Left forelimb (tissue), 1 donor: ENCODE measurements at regions not wholly inside any gene's neighbourhood (a gene's known extent, or its start where the extent isn't known, plus 50 kb on each side); places are given as distances from the start of the nearest gene placed in this dataset.

ENCODE experiments used
- DNase-seq: peaks from one replicate; pipeline ENCODE4 v3.0.0-alpha.2; 2018; ENCODE audit warnings: low spot score

GRCh38 chr5:171603591-171603990, 182.0 kb upstream of the SMIM23 start:
- DNase-seq = peak; percentile 12

DNA sequence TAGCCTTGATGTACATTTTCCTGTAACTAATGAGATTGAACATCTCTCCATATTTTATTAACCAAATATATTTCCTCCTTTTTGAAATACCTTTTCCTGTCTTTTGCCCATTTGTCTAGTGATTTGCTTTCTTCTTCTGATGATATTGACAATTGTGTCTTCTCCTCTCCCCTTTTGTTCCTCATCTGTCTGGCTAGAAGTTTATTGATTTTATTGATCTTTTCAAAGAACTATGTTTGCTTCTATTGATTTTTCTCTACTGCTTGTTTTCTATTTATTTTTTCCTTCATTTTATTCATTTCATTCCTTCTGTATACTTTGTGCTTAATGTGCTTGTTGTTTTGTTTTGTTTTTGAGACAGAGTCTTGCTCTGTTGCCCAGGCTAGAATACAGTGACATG, 181.4 kb upstream of the SMIM23 start:
- no peak for DNase-seq

GRCh38 chr5:171606414-171607024, 179.1 kb upstream of the SMIM23 start:
- no peak for DNase-seq

DNA sequence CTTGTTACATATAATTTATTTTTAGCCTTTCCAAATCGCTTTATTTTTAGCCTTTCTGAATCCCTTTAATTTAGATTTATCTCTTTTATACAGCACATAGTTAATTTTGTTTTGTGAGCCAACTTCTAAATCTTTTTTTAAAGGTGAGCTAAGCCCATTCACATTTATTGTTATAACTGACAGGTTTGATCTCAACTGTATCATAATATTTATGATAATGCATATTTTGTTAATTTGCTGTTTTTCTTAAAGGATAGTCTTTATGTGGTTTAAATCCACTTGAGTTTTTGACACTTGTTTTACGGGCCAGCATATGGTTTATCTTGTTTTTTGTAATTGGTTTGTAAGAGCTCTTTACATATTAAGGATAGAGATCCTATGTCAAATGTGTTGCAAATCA, 177.8 kb upstream of the SMIM23 start:
- no peak for DNase-seq

DNA sequence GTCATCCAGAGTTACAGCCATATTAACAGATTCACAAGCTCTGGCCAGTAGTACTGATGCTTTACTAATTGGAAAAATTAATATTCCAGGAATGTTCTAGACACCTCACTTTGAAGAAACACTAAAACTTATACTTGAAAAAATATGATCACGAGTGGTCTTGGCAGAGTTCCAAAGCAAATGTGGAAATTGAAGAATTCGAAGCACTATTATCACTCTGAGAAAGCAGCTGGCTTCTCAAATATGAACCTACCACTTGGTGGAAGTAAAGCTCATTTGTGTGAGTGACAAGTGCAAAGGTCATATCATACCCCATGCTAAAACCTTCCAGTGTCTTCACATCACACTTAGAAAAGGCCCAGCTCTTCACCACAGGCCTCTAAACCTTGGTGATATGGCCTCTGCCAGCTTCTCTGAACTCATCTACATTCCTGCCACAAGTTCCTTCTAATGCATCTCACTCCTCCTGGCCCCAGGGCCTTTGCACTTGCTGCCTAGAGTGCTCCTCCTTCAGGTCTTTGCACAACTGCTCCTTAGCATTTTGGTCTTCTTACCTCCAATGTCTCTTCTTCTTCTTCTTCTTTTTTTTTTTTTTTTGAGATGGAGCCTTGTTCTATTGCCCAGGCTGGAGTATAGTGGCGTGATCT, 175.7 kb upstream of the SMIM23 start:
- peak; percentile 12 for DNase-seq

DNA sequence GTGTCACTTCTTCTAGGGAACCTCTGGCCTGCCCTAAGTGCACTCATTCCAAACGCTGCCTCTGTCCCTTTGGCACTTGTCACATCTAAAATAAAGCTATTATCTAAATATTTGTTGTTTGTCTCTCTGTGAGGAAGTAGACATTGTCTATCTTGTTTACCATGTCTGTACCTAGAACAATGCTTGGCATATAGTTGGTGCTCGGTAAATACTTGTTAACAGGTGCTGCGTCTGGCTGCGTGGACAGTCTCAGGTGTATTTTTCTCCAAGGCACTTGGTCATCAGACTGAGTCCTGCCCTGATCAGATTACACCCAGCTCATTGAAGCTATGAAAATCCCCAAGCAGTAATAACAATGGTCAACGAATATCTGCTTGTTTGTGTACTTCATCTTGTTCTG, 174.9 kb upstream of the SMIM23 start:
- no peak for DNase-seq

DNA sequence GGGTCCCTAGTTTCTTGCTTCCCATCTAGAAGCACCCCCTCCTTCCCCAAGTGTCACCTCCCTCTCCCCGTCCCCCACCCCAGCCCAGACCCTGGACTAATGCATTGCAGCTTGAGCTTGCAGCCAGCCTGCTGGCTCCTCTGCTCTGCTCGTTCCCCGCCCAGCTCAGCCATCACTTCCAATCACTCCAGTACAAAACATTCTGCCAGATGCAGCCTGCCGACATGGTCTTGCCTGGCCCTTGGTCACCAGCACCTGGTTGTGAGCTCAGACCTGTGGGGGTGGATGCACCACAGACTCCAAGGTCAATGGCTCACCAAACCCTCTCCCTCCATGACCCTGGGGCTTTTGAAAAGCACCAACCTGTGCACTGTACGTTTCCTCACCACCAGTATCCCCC, 172.9 kb upstream of the SMIM23 start:
- peak; percentile 58 for DNase-seq

GRCh38 chr5:171614511-171614910, 171.1 kb upstream of the SMIM23 start:
- no peak for DNase-seq

DNA sequence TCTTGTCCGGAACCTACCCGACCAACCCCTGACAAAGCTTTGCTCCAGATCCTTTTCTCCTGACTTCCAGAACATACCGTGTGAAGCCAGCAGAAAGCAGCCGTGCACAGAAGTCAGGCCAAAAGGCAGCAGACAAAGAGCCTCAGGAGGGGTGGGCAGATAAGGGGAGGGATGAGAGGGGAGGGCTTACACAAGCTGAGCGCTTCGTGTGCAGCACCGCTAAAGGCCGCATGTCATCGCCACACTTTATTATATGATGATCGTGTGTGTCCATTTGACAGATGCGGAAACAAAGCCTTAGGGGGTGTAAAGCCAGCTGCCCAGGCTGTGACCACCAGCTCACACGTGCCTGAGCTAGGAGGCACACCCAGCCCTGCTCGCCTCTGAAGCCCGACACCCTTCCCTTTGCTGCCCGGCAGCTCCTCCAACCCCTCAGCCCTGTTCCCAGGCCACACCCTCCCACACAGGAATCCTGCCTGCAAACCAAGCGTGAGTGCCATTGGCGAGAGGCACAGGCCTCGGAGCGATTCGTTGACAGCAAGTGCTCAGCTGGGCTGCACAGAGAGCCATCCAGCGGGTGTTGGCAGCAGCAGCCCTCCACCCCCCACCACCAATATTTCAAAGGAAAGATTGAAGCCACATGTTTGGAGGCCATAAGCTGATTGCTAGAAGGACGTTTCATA, 170.5 kb upstream of the SMIM23 start:
- DNase-seq = peak; percentile 70

GRCh38 chr5:171615705-171616640, 169.6 kb upstream of the SMIM23 start:
- peak; percentile 69 for DNase-seq

- peak; percentile 52 for DNase-seq
These were observed 168.4 kb upstream of the SMIM23 start for GRCh38 chr5:171617266-171617665.

- DNase-seq = peak; percentile 57
These were observed 167.6 kb upstream of the SMIM23 start for GRCh38 chr5:171617817-171618591.

DNA sequence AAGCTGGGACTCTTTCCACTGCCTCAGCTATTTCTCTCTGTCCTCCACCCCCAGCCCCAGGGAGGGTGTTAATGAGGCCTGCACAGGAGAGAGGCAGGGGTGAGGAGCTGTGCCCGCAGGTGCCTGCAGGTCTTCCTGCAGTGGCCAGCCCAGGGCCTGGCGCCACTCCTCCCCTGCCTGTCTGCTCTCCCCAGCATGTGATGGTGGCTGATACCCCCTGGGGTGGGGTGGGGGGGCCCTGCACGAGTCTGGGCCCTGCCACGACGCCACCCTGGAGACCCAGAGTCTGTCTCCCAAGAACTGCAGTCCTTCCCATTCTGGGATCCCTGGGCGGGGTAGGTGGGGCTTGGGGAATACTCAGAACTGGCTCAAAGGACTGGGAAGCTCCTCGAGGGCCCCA, 166.4 kb upstream of the SMIM23 start:
- DNase-seq = no peak

- no peak for DNase-seq
These were observed 165.9 kb upstream of the SMIM23 start for GRCh38 chr5:171619744-171620143.

DNA sequence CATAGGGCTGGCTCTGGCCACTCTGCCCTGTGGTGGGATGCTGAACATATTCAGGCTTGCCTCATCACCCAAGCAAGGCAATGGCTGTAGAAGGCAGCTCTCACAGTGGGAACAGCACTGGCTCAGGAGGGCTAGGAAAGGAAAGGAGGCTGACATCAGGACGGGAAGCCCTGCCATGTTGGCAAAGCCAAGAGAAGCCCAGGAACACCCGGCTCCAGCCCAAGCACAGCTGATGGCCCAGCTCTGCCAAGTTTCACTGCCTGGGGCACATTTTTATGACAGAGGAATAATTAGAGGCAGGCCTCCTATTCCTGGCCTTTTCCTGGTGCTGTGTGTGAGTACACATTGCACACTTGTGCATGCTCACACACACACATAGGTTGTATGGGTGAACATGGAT, 163.6 kb upstream of the SMIM23 start:
- no peak for DNase-seq

- DNase-seq = no peak
These were observed 162.5 kb upstream of the SMIM23 start for GRCh38 chr5:171623107-171623506.

DNA sequence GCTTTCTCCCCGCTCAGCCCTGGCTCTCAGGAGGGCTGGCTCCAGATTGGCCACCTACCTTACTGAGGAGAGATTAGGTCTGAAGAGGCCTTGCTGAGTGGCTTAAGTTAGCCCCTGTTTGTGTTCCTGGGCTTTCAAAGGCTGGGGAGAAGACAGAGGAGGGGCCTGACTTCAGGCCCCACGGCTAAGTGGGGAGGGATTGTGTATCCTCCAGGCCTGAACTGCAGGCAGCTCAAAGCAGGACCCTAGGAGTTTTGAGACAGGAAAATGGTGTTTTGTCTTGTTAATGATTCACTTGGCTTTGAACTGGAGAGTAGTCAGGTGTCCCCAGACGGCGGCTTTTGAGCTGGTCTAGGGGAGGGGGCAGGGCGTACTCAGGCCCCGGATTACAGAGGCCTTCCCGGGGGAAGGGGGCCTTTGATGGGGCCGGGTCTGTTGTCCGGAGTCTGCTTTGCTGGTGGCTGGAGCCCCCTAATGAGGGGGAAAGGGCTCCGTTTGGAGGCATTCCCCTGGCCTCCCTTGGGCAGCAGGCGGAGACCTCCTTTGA, 162.0 kb upstream of the SMIM23 start:
- no peak for DNase-seq

DNA sequence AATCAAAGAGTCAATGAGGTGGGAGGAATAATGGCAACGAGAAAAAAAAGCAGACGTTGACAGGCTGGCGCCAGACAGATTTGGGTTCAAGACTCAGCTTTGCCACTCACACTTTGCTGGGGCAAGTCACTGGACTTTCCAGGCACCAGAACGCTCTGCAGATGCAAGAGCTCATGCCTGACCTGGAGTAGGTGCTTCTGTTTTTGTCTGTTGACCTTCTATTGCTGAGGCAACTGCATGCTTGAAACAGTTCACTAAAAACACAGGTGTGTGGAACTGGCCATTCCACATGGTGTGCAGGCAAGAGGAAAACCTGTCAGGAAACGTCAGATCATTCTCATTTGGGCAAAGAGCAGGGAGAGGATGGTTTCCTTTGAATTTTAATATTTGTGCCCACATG, 161.2 kb upstream of the SMIM23 start:
- DNase-seq = no peak

DNA sequence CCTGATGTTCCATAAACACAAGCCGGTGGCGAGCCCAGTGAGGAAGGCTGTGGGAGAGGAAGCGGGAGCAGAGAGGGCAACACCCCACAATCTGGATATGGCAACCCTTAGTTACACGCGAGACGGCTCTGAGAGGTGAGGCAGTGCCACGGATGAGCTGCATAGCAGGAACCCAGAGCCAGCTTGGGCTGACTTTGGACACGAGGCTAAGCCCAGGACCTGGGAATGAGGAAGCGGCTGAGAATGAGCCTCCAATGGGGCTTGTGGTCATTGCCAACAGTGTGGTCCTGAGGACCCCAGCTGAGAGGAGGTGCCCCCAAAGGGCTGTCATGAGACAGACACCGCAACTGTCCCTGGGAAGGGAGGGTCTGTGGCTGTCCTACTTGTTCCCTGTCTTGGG, 160.0 kb upstream of the SMIM23 start:
- peak; percentile 36 for DNase-seq

DNA sequence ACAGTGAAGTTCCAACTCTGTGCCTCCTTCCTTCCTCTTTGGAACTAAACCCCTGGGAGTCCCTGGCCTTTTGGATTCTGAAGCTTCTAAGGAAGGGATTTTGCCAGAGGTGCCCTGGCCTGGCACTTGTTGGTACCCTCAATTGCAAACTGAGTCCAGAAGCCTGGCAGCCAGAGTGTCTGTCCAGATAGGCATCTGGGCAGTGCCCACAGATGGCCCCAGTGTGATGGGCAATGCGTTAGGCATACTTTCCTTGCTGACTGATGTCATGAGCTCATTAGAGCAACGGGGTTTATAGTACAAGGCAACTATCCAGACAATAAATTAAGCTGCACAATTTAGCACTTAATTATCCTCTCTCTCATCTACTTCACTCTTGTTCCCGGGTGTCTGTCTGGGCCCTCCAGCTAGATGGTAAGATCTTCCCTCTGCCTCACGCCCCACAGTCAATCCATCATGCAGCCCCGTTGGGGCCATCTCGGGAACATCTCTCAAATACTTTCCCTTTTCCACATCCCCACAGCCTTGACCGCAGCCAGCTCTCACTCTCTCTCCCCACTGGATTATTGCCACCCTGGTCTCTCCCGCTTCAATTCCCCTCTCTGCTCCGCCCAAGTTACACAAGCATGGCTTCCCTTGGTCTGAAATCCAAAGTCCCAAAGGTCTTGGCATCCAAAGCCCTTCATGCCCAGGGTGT, 157.5 kb upstream of the SMIM23 start:
- peak; percentile 60 for DNase-seq

DNA sequence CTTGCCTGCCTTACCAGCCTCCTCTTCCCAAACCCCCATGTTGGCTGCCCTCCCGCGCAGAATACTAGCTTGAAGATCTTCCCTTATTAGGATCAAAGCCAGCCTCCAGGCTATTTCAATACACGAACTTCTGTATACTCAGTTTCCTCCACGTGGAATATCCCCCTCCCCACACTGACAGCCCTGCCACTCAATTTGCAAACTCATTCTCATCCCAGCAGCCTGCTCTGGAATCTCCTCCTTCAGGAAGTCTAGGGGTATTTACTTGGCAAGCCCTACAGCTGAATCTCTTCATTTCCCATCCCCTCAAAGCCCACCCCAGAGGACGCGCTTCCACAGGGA, 157.0 kb upstream of the SMIM23 start:
- peak; percentile 25 for DNase-seq
